ENCODE measurements at regions not wholly inside any gene's neighbourhood (a gene's known extent, or its start where the extent isn't known, plus 50 kb on each side); places are given as distances from the start of the nearest gene placed in this dataset.

DNA sequence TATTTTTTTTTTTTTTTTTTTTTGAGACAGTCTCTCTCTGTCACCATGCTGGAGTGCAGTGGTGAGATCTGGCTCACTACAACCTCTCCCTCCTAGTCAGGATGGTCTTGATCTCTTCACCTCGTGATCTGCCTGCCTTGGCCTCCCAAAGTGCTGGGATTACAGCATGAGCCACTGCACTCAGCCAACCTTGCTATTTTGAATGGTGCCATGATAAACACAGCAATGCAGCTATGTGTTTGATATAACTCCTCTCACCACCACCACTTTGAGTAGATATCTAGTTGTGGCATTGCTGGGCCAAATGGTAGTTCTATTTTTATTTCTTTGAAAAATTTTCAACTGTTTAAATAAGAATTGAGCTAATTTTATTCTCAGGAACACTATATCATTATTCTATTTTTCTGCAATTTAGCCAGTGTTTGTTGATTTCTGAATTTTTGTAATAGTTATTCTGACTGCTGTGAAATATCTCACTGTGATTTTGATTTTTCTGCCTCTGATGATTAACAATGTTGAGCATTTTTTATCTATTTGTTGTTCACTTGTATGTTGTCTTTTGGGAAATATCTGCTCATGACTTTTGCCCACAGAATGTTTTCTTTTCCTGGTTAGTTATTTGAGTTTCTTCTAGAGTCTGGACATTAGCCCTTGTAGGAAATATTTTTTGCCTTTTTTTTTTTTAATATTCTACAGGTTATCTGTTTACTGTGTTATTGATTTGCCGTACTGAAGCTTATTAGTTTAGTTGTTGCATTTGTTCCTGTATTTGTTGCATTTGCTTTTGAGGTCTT lies 257.5 kb upstream of the RBMY1B start:
- TF ChIP-seq, protein P1, sequence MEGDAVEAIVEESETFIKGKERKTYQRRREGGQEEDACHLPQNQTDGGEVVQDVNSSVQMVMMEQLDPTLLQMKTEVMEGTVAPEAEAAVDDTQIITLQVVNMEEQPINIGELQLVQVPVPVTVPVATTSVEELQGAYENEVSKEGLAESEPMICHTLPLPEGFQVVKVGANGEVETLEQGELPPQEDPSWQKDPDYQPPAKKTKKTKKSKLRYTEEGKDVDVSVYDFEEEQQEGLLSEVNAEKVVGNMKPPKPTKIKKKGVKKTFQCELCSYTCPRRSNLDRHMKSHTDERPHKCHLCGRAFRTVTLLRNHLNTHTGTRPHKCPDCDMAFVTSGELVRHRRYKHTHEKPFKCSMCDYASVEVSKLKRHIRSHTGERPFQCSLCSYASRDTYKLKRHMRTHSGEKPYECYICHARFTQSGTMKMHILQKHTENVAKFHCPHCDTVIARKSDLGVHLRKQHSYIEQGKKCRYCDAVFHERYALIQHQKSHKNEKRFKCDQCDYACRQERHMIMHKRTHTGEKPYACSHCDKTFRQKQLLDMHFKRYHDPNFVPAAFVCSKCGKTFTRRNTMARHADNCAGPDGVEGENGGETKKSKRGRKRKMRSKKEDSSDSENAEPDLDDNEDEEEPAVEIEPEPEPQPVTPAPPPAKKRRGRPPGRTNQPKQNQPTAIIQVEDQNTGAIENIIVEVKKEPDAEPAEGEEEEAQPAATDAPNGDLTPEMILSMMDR (IDR thresholded peaks at IDR 0.05 in 8 of 11, conservative IDR thresholded peaks at IDR 0.05 in 3 of 11): no peak
- TF ChIP-seq POLR2A (IDR thresholded peaks at IDR 0.05) (no peak), POLR2AphosphoS5 (IDR thresholded peaks at IDR 0.05) (no peak)
